MM.1S (cell line): ENCODE measurements at regions not wholly inside any gene's neighbourhood (a gene's known extent, or its start where the extent isn't known, plus 50 kb on each side); places are given as distances from the start of the nearest gene placed in this dataset.

Source experiments
- DNase-seq: peaks from one replicate; pipeline ENCODE4 v3.0.0-alpha.2; 2015
- H2AFZ ChIP-seq: fragments of 300-600 bp; sonication (generic); 2 replicates; pipeline ENCODE4 v1.6.0; 2016; ENCODE audit warnings: antibody characterized with exemption, low read length
- H3F3A ChIP-seq: fragments of 300-600 bp; sonication (generic); 2 replicates; pipeline ENCODE4 v1.6.1; 2016; ENCODE audit warnings: mild to moderate bottlenecking, antibody characterized with exemption, low read length, moderate library complexity, mixed read lengths; ENCODE audit not compliant: insufficient read depth
- H3K27ac ChIP-seq: fragments of 300-600 bp; sonication (generic); 2 replicates; pipeline ENCODE4 v1.5.1; 2016; ENCODE audit warnings: mild to moderate bottlenecking, low read length
- H3K27me3 ChIP-seq: fragments of 300-600 bp; sonication (generic); replicated peaks from 2 replicates; pipeline ENCODE4 v1.6.0; 2016; ENCODE audit warnings: low read length; ENCODE audit not compliant: insufficient read depth
- H3K36me3 ChIP-seq: fragments of 300-600 bp; sonication (generic); replicated peaks from 2 replicates; pipeline ENCODE4 v1.6.1; 2016; ENCODE audit warnings: mild to moderate bottlenecking, low read length, mixed read lengths; ENCODE audit not compliant: insufficient read depth
- H3K4me1 ChIP-seq: fragments of 300-600 bp; sonication (generic); 2 replicates; pipeline ENCODE4 v1.6.1; 2016; ENCODE audit warnings: low read length, mixed read lengths
- H3K4me2 ChIP-seq: fragments of 300-600 bp; sonication (generic); 2 replicates; pipeline ENCODE4 v1.6.0; 2016; ENCODE audit warnings: low read depth, low read length
- H3K4me3 ChIP-seq: fragments of 300-600 bp; sonication (generic); 2 replicates; pipeline ENCODE4 v1.5.1; 2016; ENCODE audit warnings: low read length, mixed read lengths
- H3K79me2 ChIP-seq: fragments of 300-600 bp; sonication (generic); 2 replicates; pipeline ENCODE4 v1.6.1; 2016; ENCODE audit warnings: mixed run types, low read length, mixed read lengths
- H3K9ac ChIP-seq: fragments of 300-600 bp; sonication (generic); 2 replicates; pipeline ENCODE4 v1.6.1; 2016; ENCODE audit warnings: low read length, mixed read lengths
- H3K9me2 ChIP-seq: fragments of 300-600 bp; sonication (generic); replicated peaks from 2 replicates; pipeline ENCODE4 v1.6.1; 2016; ENCODE audit warnings: mild to moderate bottlenecking, low read length, mixed read lengths; ENCODE audit not compliant: insufficient read depth
- H3K9me3 ChIP-seq: fragments of 300-600 bp; sonication (generic); replicated peaks from 2 replicates; pipeline ENCODE4 v1.6.1; 2016; ENCODE audit warnings: mild to moderate bottlenecking, low read length, mixed read lengths; ENCODE audit not compliant: insufficient read depth
- H4K20me1 ChIP-seq: fragments of 300-600 bp; sonication (generic); 2 replicates; pipeline ENCODE4 v1.6.1; 2016; ENCODE audit warnings: mild to moderate bottlenecking, low read length, moderate library complexity, mixed read lengths; ENCODE audit not compliant: insufficient read depth
- EZH2 ChIP-seq: fragments of 300-600 bp; sonication (generic); optimal IDR thresholded peaks from 2 replicates; pipeline ENCODE3; 2017; ENCODE audit warnings: low read depth, mild to moderate bottlenecking, antibody characterized with exemption, low read length, mixed read lengths
- EZH2phosphoT487 ChIP-seq: fragments of 300-600 bp; sonication (generic); IDR thresholded peaks from 2 replicates; pipeline ENCODE4 v1.6.1; 2018; ENCODE audit warnings: antibody characterized with exemption, low read length
- TF ChIP-seq, protein P1 (sequence below): fragments of 300-600 bp; sonication (generic); IDR thresholded peaks from 2 replicates; pipeline ENCODE4 v1.5.1; 2016; ENCODE audit warnings: antibody characterized with exemption, low read length, mixed read lengths

DNA sequence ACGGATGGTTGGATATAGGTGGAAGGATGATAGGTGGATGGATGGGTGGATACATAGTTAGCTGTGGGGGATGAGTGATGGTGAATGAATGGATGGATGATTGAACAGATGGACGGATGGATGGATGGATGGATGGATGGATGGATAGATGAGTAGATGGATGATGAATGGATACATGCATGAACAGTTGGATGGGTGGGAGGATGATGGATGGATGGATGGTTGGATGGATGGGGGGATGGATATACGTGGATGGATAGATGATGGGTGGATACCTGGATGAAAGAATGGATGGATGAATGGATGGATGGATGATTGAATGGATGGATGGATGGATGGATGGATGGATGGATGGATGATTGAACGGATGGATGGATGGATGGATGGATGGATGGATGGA lies 68.4 kb upstream of the PRR5 start:
- Histone ChIP-seq H3F3A (no peaks in the 10 kb centered on the region), H4K20me1 (no peaks in the 10 kb centered on the region), H3K9me2 (no peaks in the 10 kb centered on the region), H3K4me1 (no peaks in the 10 kb centered on the region), H2AFZ (no peak overlapping the region), H3K36me3 (no peaks in the 10 kb centered on the region), H3K4me3 (no peak overlapping the region), H3K27me3 (peaks cover 62% of the 10 kb centered on the region), H3K27ac (no peak overlapping the region), H3K9ac (no peak overlapping the region), H3K79me2 (no peaks in the 10 kb centered on the region), H3K4me2 (no peak overlapping the region), H3K9me3 (no peaks in the 10 kb centered on the region)
- TF ChIP-seq, protein P1, sequence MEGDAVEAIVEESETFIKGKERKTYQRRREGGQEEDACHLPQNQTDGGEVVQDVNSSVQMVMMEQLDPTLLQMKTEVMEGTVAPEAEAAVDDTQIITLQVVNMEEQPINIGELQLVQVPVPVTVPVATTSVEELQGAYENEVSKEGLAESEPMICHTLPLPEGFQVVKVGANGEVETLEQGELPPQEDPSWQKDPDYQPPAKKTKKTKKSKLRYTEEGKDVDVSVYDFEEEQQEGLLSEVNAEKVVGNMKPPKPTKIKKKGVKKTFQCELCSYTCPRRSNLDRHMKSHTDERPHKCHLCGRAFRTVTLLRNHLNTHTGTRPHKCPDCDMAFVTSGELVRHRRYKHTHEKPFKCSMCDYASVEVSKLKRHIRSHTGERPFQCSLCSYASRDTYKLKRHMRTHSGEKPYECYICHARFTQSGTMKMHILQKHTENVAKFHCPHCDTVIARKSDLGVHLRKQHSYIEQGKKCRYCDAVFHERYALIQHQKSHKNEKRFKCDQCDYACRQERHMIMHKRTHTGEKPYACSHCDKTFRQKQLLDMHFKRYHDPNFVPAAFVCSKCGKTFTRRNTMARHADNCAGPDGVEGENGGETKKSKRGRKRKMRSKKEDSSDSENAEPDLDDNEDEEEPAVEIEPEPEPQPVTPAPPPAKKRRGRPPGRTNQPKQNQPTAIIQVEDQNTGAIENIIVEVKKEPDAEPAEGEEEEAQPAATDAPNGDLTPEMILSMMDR: no peak
- TF ChIP-seq EZH2 (no peak), EZH2phosphoT487 (no peak)
- DNase-seq: no peak

DNA sequence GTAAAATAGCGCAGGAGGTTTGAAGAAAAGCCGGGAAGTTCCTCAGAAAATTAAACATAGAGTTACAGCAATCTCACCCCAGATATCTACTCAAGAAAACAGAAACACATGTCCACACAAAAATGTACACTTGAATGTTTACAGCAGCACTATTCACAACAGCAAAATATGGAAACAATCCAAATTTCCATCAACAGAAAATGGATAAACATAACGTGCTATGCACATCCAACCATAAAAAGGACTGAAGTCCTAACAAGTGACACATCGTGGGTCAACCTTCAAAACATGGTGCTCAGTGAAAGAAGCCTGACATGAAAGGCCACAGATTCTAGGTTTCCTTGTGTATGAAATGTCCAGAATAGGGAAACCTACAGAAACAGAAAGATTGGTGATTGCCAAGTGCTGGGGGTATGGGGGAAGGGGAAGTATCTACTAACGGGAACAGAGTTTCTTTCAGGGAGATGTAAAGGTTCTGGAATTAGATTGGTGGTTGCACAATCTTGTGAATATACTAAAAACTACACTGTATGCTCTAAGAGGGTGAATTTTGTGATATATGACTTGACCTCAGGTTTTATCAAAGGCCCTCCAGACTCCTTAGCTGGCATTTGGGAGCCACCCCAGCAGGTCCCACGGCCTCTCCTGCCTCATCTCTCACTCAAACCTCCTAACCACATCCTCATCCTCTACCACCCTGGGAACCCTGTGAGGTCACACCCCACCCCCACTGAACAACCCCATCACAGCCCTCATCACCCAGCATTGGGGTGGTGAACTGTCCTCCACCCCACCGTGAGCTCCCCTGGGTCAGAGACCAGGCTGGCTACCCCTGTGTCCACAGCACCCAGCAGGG lies 69.2 kb upstream of the PRR5 start:
- H3K27ac ChIP-seq: no peak overlapping the region

DNA sequence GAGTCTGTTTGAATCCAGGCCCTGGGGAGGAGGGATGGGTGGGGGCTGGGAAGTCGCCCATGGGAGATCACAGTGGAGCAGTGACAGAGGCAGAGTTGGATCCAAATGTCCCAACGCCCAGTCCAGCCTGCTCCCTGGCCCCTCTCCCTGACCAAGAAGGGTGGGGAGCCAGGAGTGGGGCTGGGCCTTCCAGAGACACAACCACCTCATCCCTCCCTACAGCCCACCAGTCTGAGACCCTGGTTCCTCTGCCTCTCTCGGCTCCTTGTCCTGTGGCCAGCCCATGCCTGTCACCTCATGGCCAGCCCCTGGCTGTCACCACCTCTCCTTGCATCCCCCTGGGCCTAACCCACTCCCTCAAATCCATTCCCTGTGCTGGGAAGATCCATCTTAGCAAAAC lies 71.2 kb upstream of the PRR5 start:
- H3K79me2 ChIP-seq: no peaks in the 10 kb centered on the region
- H3K9me3 ChIP-seq: no peaks in the 10 kb centered on the region
- no peaks in the 10 kb centered on the region for H3K4me1 ChIP-seq
- no peak overlapping the region for H3K4me3 ChIP-seq
- no peaks in the 10 kb centered on the region for H3K9me2 ChIP-seq
- TF ChIP-seq, protein P1: no peak
- TF ChIP-seq EZH2: no peak
- no peak for TF ChIP-seq EZH2phosphoT487
- H3F3A ChIP-seq: no peaks in the 10 kb centered on the region
- no peak overlapping the region for H3K27ac ChIP-seq
- no peak overlapping the region for H3K4me2 ChIP-seq
- H3K27me3 ChIP-seq: peaks cover 65% of the 10 kb centered on the region
- no peak for DNase-seq
- H3K36me3 ChIP-seq: no peaks in the 10 kb centered on the region
- H4K20me1 ChIP-seq: no peaks in the 10 kb centered on the region
- H2AFZ ChIP-seq: no peak overlapping the region
- no peak overlapping the region for H3K9ac ChIP-seq

More for the DNA sequence above, 69.2 kb upstream of the PRR5 start:
- TF ChIP-seq EZH2phosphoT487: no peak
- TF ChIP-seq EZH2: no peak
- TF ChIP-seq, protein P1: no peak
- no peak for DNase-seq
- Histone ChIP-seq H4K20me1 (no peaks in the 10 kb centered on the region), H3F3A (no peaks in the 10 kb centered on the region), H2AFZ (no peak overlapping the region), H3K9me3 (no peaks in the 10 kb centered on the region), H3K9ac (no peak overlapping the region), H3K36me3 (no peaks in the 10 kb centered on the region), H3K27me3 (peaks cover 64% of the 10 kb centered on the region), H3K4me3 (no peak overlapping the region), H3K4me1 (no peaks in the 10 kb centered on the region), H3K79me2 (no peaks in the 10 kb centered on the region), H3K4me2 (no peak overlapping the region), H3K9me2 (no peaks in the 10 kb centered on the region)
